ENCODE measurements at regions not wholly inside any gene's neighbourhood (a gene's known extent, or its start where the extent isn't known, plus 50 kb on each side); places are given as distances from the start of the nearest gene placed in this dataset.

- DNase-seq (ENCODE audit: extremely low spot score, unreplicated experiment), result peak; percentile 64
- Mint-ChIP-seq H3K27ac (ENCODE audit: unreplicated experiment) (no peak overlapping the region), H3K27me3 (ENCODE audit: unreplicated experiment) (peaks cover 7% of the 10 kb centered on the region), H3K9me3 (ENCODE audit: unreplicated experiment) (no peaks in the 10 kb centered on the region), H3K36me3 (ENCODE audit: unreplicated experiment) (no peaks in the 10 kb centered on the region), H3K4me1 (ENCODE audit: unreplicated experiment) (peaks cover 6% of the 10 kb centered on the region), H3K4me3 (ENCODE audit: unreplicated experiment) (no peak overlapping the region)
- TF ChIP-seq CTCF (IDR thresholded peaks at IDR 0.05), result no peak
These were observed 89.5 kb upstream of the GREM2 start for GRCh38 chr1:240701412-240701811.

GRCh38 chr1:240695416-240695815 is 83.5 kb upstream of the GREM2 start:
- no peak for TF ChIP-seq CTCF (IDR thresholded peaks at IDR 0.05)
- H3K36me3 Mint-ChIP-seq (ENCODE audit: unreplicated experiment), result no peaks in the 10 kb centered on the region
- H3K27ac Mint-ChIP-seq (ENCODE audit: unreplicated experiment), result no peak overlapping the region
- no peak for DNase-seq (ENCODE audit: extremely low spot score, unreplicated experiment)
- H3K9me3 Mint-ChIP-seq (ENCODE audit: unreplicated experiment), result no peaks in the 10 kb centered on the region
- H3K27me3 Mint-ChIP-seq (ENCODE audit: unreplicated experiment), result peaks cover 17% of the 10 kb centered on the region
- no peaks in the 10 kb centered on the region for H3K4me1 Mint-ChIP-seq (ENCODE audit: unreplicated experiment)
- no peak overlapping the region for H3K4me3 Mint-ChIP-seq (ENCODE audit: unreplicated experiment)

GRCh38 chr1:240693844-240694243 is 81.9 kb upstream of the GREM2 start:
- no peak for TF ChIP-seq CTCF (IDR thresholded peaks at IDR 0.05)
- Mint-ChIP-seq H3K9me3 (ENCODE audit: unreplicated experiment) (no peaks in the 10 kb centered on the region), H3K27ac (ENCODE audit: unreplicated experiment) (no peak overlapping the region), H3K36me3 (ENCODE audit: unreplicated experiment) (no peaks in the 10 kb centered on the region), H3K27me3 (ENCODE audit: unreplicated experiment) (peaks cover 17% of the 10 kb centered on the region), H3K4me3 (ENCODE audit: unreplicated experiment) (no peak overlapping the region), H3K4me1 (ENCODE audit: unreplicated experiment) (no peaks in the 10 kb centered on the region)
- no peak for DNase-seq (ENCODE audit: extremely low spot score, unreplicated experiment)

- Mint-ChIP-seq H3K4me1 (ENCODE audit: unreplicated experiment) (no peaks in the 10 kb centered on the region), H3K27ac (ENCODE audit: unreplicated experiment) (no peak overlapping the region), H3K4me3 (ENCODE audit: unreplicated experiment) (no peak overlapping the region), H3K27me3 (ENCODE audit: unreplicated experiment) (peaks cover 17% of the 10 kb centered on the region), H3K9me3 (ENCODE audit: unreplicated experiment) (no peaks in the 10 kb centered on the region), H3K36me3 (ENCODE audit: unreplicated experiment) (no peaks in the 10 kb centered on the region)
- DNase-seq (ENCODE audit: extremely low spot score, unreplicated experiment), result no peak
- TF ChIP-seq CTCF (IDR thresholded peaks at IDR 0.05), result no peak
These were observed 81.1 kb upstream of the GREM2 start for GRCh38 chr1:240693036-240693435.

GRCh38 chr1:240691909-240692705 is 80.2 kb upstream of the GREM2 start:
- Mint-ChIP-seq H3K27me3 (ENCODE audit: unreplicated experiment) (peaks cover 17% of the 10 kb centered on the region), H3K4me1 (ENCODE audit: unreplicated experiment) (no peaks in the 10 kb centered on the region), H3K36me3 (ENCODE audit: unreplicated experiment) (no peaks in the 10 kb centered on the region), H3K27ac (ENCODE audit: unreplicated experiment) (no peak overlapping the region), H3K9me3 (ENCODE audit: unreplicated experiment) (no peaks in the 10 kb centered on the region), H3K4me3 (ENCODE audit: unreplicated experiment) (no peak overlapping the region)
- no peak for DNase-seq (ENCODE audit: extremely low spot score, unreplicated experiment)
- peak; percentile 90 for TF ChIP-seq CTCF (IDR thresholded peaks at IDR 0.05)
